Esophagus squamous epithelium (tissue), 5 donors: ENCODE measurements at regions not wholly inside any gene's neighbourhood (a gene's known extent, or its start where the extent isn't known, plus 50 kb on each side); places are given as distances from the start of the nearest gene placed in this dataset.

Experiments used
- DNase-seq: peaks from one replicate; lab custom pipeline; 2025; lab: John Stamatoyannopoulos, UW
- H3K27ac ChIP-seq, 4 donors: fragments of 200-600 bp; sonication (generic); one replicate each; pipeline ENCODE4 v1.5.1; 2016 to 2019; ENCODE audit warnings: mild to moderate bottlenecking in 1 of 4
- H3K27me3 ChIP-seq, 4 donors: fragments of 200-600 bp; sonication (generic); 1 replicate in 3 of 4; 2 replicates in 1 of 4; pipeline versions ENCODE4 v1.5.1 to v1.6.0; 2017 to 2021; ENCODE audit warnings: antibody characterized with exemption in 1 of 4
- H3K36me3 ChIP-seq, 3 donors: fragments of 200-600 bp; sonication (generic); one replicate each; pipeline ENCODE4 v1.5.1; 2016 to 2019
- H3K4me1 ChIP-seq, 3 donors: fragments of 200-600 bp; sonication (generic); one replicate each; pipeline ENCODE4 v1.5.1; 2017 to 2019
- H3K4me3 ChIP-seq, 4 donors: fragments of 200-600 bp; sonication (generic); 1 replicate in 3 of 4; 2 replicates in 1 of 4; pipeline ENCODE4 v1.5.1; 2016 to 2019; ENCODE audit warnings: mild to moderate bottlenecking in 2 of 4, moderate library complexity in 1 of 4
- H3K9me3 ChIP-seq, 3 donors: fragments of 200-600 bp; sonication (generic); one replicate each; pipeline ENCODE4 v1.5.1; 2016 to 2019
- POLR2A ChIP-seq, 4 donors: fragments of 450-650 bp; IDR thresholded peaks; one replicate each; pipeline ENCODE4 v1.6.1; 2017; ENCODE audit warnings: antibody characterized with exemption in 4 of 4, mild to moderate bottlenecking in 4 of 4, moderate library complexity in 3 of 4
- WGBS, 2 donors: methylation state at CpG; one replicate each; pipeline ENCODE4 v1.1.5; 2018; 5-methylcytosine and 5-hydroxymethylcytosine counted together
- intact Hi-C: fragments of 100-400 bp; cut with DNase I; formaldehyde crosslinking; loops from one replicate; pipeline ENCODE4 v1.15.0; 2022
- TF ChIP-seq, protein P1 (sequence below), 6 experiments: fragments of 450-650 bp in 4 of 6; fragments of 200-600 bp in 2 of 6; sonication (generic) in 2 of 6; IDR thresholded peaks; one replicate each; pipeline ENCODE4 v1.5.1; 2016 to 2019; ENCODE audit warnings: antibody characterized with exemption in 6 of 6, mild to moderate bottlenecking in 4 of 6, moderate library complexity in 4 of 6
- donor health status: DM: yes; HTN: yes; CAD: no.

DNA sequence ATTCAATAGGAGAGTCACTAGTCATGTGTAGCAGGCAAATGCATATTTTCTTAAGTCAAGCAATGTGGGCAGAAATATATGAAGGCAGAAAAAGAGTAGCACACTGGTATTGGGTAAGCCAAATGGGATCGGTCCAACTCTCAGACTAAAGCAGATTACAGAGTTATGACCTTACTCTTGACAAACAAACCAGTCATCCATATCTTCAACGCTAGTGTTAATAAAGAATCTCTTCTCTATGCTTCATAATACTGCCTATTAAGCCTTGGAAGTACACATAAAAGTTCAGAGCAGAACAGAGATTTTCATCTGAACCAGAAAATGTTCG is 320.2 kb upstream of the JARID2 start:
- 33 to 41% methylated on average over 3 of the region's 3 CpGs for WGBS, 2 donors
- DNase-seq = no peak
- Histone ChIP-seq H3K4me1 (peaks cover 5 to 47% (median 13%) of the 10 kb centered on the region in 3 donors), H3K9me3 (no peaks in the 10 kb centered on the region), H3K27me3 (no peaks in the 10 kb centered on the region), H3K4me3 (no peak overlapping the region), H3K27ac (peak overlapping the region in 1 of 4 donors; percentile 9), H3K36me3 (no peaks in the 10 kb centered on the region)
- TF ChIP-seq, protein P1, sequence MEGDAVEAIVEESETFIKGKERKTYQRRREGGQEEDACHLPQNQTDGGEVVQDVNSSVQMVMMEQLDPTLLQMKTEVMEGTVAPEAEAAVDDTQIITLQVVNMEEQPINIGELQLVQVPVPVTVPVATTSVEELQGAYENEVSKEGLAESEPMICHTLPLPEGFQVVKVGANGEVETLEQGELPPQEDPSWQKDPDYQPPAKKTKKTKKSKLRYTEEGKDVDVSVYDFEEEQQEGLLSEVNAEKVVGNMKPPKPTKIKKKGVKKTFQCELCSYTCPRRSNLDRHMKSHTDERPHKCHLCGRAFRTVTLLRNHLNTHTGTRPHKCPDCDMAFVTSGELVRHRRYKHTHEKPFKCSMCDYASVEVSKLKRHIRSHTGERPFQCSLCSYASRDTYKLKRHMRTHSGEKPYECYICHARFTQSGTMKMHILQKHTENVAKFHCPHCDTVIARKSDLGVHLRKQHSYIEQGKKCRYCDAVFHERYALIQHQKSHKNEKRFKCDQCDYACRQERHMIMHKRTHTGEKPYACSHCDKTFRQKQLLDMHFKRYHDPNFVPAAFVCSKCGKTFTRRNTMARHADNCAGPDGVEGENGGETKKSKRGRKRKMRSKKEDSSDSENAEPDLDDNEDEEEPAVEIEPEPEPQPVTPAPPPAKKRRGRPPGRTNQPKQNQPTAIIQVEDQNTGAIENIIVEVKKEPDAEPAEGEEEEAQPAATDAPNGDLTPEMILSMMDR (IDR thresholded peaks at IDR 0.05) = no peak
- TF ChIP-seq POLR2A (IDR thresholded peaks at IDR 0.05) = no peak
- intact Hi-C loops = no loop called here

DNA sequence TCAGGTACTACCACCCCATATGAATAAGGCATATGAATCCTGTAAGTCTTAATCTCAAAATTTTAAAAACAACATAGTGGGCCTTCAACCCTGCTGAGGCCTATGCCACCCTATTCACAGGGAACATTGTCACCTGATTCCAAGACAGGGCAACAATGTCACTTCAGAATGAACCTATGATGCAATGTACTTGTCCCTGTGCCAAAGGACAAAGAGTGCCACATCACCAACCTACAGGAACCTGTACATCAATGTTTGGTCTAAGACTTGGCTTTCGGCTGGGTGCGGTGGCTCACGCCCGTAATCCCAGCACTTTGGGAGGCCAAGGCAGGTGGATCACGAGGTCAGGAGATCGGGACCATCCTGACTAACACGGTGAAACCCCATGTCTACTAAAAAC is 318.5 kb upstream of the JARID2 start:
- Histone ChIP-seq H3K4me1 (peaks cover 0 to 35% (median 7%) of the 10 kb centered on the region in 3 donors), H3K27ac (no peak overlapping the region), H3K36me3 (no peaks in the 10 kb centered on the region), H3K4me3 (no peak overlapping the region), H3K9me3 (no peaks in the 10 kb centered on the region), H3K27me3 (no peaks in the 10 kb centered on the region)
- intact Hi-C loops = no loop called here
- DNase-seq = no peak
- TF ChIP-seq, protein P1 (IDR thresholded peaks at IDR 0.05) = no peak
- TF ChIP-seq POLR2A (IDR thresholded peaks at IDR 0.05) = no peak
- 69 to 91% methylated on average over 6 to 7 of the region's 7 CpGs for WGBS, 2 donors

DNA sequence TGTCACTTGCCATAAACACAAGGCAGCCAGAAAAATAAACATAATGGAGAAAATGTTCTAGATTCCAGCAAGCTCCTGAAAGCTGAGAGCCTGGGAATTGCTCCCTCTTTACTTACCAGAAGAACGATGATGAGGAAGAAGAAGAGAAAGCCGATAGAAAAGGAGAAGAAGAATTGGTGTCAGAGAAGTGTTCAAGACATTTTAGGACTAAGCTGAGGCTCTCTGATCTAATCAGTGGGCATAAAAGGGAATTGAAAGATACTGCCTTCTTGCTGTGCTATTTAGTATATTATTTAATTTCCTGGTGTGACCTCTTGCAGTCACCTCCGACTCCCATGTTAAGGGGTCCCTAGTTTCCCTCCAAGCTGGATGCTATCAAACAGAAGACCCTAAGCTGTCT is 316.6 kb upstream of the JARID2 start:
- H3K4me1 ChIP-seq = peaks cover 0 to 43% (median 7%) of the 10 kb centered on the region in 3 donors
- H3K9me3 ChIP-seq = no peaks in the 10 kb centered on the region
- no peak overlapping the region for H3K27ac ChIP-seq
- no peaks in the 10 kb centered on the region for H3K36me3 ChIP-seq
- TF ChIP-seq, protein P1 (IDR thresholded peaks at IDR 0.05) = no peak
- TF ChIP-seq POLR2A (IDR thresholded peaks at IDR 0.05) = no peak
- no peak for DNase-seq
- intact Hi-C loops = no loop called here
- 78 to 86% methylated on average over 3 of the region's 3 CpGs for WGBS, 2 donors
- no peak overlapping the region for H3K4me3 ChIP-seq
- H3K27me3 ChIP-seq = no peaks in the 10 kb centered on the region

DNA sequence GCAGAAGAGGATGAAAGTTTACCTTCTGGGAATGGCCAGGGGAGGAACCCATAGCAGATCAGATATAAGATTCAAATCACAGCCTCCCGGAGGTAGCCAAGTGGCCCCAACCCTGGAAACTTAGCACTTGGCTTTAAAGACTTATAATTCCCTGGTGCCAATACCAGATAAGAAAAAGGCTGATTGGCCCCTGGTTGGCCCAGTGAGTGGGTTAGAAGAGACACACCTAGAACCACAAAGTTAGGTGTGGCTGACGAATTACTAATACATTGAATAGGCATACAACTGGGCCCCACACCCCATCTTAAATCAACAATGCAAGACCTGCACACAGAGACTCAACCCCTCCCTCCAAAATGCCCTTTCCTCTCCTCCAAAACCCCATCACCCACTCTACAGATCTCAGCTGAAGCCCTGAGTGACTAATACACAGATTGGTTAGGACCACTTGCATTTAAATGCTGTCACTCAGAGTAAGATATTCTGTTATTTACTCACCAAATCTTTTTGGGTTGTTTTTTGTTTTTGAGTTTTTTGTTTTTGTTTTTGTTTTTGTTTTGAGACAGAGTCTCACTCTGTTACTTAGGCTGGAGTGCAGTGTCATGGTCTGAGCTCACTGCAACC is 315.4 kb upstream of the JARID2 start:
- WGBS, 2 donors = 46 to 79% methylated on average over 2 of the region's 2 CpGs
- Histone ChIP-seq H3K36me3 (no peaks in the 10 kb centered on the region), H3K4me3 (no peak overlapping the region), H3K27me3 (no peaks in the 10 kb centered on the region), H3K27ac (peak overlapping the region in 1 of 4 donors; percentile 58), H3K9me3 (no peaks in the 10 kb centered on the region), H3K4me1 (peaks cover 0 to 32% (median 3%) of the 10 kb centered on the region in 3 donors)
- intact Hi-C loops = no loop called here
- TF ChIP-seq POLR2A (IDR thresholded peaks at IDR 0.05) = no peak
- TF ChIP-seq, protein P1 (IDR thresholded peaks at IDR 0.05) = no peak
- no peak for DNase-seq

DNA sequence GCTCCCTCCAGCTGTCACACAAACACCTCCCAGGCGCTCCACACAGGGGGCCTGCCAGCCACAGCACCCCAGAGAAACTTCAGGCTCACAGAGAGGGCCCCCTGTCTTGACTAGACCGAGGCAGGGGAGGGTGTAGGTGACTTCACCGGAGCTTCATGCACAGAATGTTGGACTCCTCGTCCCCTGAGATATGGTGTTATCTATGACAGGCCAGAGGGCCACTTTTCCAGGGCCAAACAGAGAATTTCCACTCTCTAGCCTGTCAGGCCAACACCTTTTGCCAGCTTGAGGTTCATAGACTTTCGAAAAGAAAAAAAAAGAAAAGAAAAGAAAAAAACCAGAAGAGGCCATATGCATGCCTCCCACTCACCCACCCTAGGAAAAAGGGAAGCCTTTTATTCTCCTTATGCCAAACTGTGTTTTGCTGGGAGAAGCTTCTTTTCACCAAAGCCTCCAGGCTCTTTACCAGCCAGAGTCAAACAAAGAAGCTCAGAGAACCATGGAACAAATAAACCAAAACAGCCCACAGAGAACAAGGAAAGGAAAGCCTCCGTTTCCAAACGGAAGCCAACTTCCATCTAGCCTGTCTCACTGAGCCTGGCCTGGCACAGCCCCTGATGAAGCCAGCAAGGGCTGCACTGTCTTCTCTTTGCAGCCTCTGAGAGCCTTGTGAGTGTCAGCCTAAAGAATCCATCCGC is 313.2 kb upstream of the JARID2 start:
- intact Hi-C loops = no loop called here
- H3K27me3 ChIP-seq = no peaks in the 10 kb centered on the region
- no peak overlapping the region for H3K4me3 ChIP-seq
- H3K4me1 ChIP-seq = peaks cover 0 to 21% (median 0%) of the 10 kb centered on the region in 3 donors
- no peak for TF ChIP-seq POLR2A (IDR thresholded peaks at IDR 0.05)
- TF ChIP-seq, protein P1 (IDR thresholded peaks at IDR 0.05) = no peak
- H3K36me3 ChIP-seq = no peaks in the 10 kb centered on the region
- H3K27ac ChIP-seq = no peak overlapping the region
- H3K9me3 ChIP-seq = no peaks in the 10 kb centered on the region
- 30 to 46% methylated on average over 4 to 5 of the region's 8 CpGs for WGBS, 2 donors
- DNase-seq = no peak
